Esophagus squamous epithelium (tissue), 4 donors: ENCODE measurements at regions not wholly inside any gene's neighbourhood (a gene's known extent, or its start where the extent isn't known, plus 50 kb on each side); places are given as distances from the start of the nearest gene placed in this dataset.

Source experiments
- CTCF ChIP-seq, 6 experiments: fragments of 450-650 bp in 4 of 6; fragments of 200-600 bp in 2 of 6; sonication (generic) in 2 of 6; IDR thresholded peaks; one replicate each; pipeline ENCODE4 v1.5.1; 2016 to 2019; ENCODE audit warnings: antibody characterized with exemption in 6 of 6, mild to moderate bottlenecking in 4 of 6, moderate library complexity in 4 of 6
- POLR2A ChIP-seq, 4 donors: fragments of 450-650 bp; IDR thresholded peaks; one replicate each; pipeline ENCODE4 v1.6.1; 2017; ENCODE audit warnings: antibody characterized with exemption in 4 of 4, mild to moderate bottlenecking in 4 of 4, moderate library complexity in 3 of 4

GRCh38 chr20:61023612-61024011 is 228.4 kb upstream of the CDH4 start:
- TF ChIP-seq CTCF (IDR thresholded peaks at IDR 0.05) (no peak), POLR2A (IDR thresholded peaks at IDR 0.05) (no peak)
